GM21619 (cell line): ENCODE measurements at regions not wholly inside any gene's neighbourhood (a gene's known extent, or its start where the extent isn't known, plus 50 kb on each side); places are given as distances from the start of the nearest gene placed in this dataset.

Experiments
- ATAC-seq: cut with Tn5 transposase; IDR thresholded peaks from one replicate; pipeline ENCODE4 v1.9.1; 2021; ENCODE audit not compliant: unreplicated experiment

DNA sequence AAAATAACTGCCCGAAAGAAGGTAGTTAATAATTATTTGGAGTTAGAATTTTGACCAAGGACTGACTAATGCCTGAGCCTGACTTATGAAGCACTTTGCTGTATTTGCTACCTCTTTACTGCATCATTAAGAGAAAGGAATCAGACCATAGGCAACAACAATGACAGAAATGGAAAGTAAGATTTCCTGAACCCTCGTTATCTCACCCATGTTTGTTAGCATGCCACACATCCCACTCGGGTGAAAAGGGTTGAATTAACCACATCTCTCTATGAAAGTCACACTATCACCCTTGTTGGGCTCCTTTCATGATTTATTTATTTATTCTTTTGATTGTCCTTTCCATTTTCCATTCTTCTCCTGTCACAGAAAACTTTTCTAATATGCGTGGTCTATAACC is 59.6 kb downstream of the OLIG3 start:
- no peak for ATAC-seq

DNA sequence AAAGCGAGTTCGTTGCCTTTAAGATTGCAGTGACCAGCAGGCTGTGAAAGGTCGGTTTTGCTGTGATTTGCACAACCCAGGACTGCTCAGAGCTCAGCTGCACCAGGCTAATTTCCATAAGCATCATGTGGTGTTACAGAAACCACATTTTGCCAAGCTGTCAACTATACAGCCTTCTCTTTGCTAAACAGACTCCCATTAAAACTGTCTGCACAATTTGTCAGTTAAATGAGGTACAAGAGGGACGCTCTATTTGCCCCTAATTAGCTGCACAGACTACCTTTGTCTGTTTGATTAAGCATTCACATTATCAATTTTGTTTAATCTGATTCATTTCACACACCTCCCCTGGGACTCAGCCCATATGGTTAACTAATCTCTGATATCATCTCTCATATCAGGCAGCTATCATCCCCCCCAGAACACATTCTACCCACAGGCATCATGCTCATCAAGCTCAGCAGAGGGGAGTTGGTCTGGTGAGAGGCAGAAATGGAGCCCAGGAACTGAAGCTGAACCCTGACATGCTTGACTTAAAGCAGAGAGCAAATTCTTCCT is 62.1 kb downstream of the OLIG3 start:
- peak; percentile 59 for ATAC-seq

DNA sequence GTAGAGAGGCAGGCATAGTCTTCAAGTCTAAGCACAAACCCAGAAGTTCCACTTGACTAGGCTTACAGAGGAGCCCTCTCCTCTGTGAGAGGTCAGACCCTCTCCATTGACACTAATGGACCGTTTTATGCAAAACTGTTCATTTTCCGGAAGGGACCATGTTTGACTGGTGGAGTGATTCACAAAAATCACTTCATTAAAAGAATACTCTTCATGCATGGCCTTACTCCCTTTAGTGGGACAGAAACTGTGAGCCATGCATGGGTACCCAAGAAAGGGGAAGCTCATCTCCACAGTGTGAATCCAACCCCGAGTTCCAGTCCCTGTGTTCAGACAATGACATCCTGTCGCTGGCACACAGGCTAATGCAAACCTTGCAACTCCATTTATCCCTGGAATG is 63.2 kb downstream of the OLIG3 start:
- peak; percentile 64 for ATAC-seq

DNA sequence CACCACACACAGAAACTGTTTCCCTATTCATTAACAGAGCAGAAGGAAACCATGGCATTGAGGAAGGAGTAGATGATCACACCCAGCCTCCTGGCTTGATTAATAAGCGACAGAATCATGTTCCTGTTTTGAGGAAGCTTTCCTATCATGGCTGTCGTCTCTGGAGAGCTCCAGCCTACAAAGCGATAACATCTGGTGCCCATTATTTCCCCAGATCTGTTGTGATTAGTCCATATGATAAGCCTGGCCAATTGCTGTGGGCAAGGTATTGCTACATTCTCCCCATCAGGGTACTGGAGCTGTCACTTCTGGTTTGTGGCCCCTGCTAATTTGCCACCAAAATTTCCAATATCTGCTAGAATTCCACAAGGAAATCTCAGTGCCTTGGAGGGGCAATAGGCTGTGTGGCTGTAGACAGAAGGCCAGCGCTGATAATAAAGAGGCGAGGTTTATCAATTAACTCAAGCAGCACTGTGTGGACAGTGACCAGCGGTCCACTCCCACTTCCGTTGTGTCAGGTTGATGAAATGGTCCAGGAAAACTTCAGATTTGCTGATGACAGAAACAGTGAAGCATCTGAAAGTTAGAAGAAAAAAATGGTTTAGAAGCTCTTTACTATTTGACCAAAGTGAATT is 66.4 kb downstream of the OLIG3 start:
- ATAC-seq: no peak

DNA sequence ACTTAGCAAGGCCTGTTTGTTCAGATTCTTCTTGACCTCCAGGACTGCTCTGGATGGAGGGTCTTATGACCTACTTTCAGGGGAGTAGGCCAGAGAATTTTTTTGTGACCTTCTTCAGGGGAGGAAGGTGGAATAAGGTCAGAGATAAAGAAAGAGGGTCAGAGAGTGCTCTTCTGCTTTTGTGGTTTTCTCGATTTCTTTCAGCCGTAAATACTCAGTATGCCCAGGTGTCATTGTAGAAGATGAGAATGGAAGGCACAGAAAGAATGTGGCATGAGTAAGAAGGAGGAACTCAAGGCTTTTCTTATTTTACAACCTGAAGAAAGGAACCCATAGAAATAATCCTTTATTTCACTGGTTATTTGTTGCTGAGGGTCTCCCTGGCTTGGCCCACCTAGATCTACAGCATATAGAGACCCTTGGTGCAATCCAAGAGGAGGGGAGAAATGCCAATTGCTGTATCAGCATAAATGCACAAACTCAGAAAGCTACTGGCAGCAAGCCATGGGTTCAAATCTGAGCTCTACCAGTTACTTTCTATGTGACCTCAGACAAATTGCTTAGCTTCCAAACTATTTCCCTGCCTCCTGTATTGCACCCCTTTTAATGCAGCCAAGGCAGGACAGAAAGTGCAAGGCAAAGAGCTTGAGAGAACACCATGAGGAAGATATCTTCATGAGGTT is 68.0 kb downstream of the OLIG3 start:
- ATAC-seq: no peak

DNA sequence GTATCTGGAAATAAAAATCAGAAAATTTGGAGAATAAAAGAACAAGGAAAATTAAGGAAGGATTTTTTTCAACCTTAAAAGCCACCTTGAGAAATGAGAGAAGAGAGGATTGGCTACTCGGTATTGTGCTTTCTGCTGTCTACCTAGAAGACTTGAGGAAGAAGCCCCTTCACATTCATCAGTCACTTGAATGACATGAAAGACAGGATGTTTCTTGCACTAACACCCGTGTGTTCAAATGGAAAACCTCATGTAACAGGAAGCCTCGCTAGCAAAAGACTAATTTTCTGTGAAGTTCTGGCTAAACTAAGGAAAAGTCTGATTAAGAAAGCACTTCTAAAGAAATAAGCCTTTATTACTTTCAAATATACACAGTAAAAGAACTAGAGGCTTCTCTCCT is 69.9 kb downstream of the OLIG3 start:
- ATAC-seq: no peak

DNA sequence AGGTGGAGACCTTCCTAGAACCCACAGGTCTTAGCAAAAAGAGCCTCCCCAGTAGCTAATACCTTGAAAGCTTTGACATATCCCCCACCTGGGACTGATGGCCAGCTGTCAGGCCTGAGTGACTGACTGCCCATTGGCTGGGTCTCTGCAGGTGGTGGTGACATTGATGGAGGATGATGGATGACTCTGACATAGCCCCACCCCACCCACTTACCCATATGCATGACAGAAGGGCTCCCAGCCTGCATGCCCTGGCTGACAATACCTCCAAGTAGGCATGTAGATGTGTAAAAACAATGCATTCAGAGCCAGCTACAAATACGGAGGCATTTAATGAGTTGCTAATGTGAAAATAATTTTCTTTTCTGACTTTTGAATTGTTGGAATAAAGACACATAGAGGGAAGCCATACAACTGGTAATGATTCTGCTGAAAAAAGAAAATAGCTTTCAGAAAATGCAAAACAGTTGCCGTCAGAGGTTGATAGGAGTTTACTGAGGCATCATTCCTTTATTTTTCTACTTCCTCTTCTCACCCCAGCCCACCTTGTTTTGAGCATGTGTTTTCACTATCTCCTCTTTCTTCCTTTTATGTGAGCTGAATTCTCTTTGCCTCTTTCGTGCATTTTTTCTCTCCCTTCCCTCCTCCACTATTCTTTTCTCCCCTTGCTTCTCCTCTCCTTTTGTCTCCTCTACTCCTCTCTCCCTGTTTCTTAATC is 70.6 kb downstream of the OLIG3 start:
- no peak for ATAC-seq

DNA sequence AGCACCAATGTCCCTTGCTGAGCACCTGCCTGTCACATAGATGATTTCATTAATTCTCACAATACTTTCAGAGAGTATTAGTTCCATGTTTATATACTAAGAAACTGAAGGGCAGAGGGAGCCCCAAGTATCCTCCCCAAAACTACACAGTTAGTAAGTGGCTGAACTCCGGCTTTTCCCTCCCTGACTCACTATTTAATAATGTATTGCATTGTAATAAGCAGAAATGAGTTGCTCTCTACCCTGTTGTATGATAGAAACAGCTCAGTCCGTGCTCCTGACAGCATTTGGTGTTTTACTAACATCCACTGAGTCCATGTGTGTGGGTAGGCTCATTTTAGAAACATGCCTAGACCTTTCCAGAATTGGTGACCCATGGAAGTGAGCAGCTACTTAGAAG is 76.8 kb downstream of the OLIG3 start:
- no peak for ATAC-seq

DNA sequence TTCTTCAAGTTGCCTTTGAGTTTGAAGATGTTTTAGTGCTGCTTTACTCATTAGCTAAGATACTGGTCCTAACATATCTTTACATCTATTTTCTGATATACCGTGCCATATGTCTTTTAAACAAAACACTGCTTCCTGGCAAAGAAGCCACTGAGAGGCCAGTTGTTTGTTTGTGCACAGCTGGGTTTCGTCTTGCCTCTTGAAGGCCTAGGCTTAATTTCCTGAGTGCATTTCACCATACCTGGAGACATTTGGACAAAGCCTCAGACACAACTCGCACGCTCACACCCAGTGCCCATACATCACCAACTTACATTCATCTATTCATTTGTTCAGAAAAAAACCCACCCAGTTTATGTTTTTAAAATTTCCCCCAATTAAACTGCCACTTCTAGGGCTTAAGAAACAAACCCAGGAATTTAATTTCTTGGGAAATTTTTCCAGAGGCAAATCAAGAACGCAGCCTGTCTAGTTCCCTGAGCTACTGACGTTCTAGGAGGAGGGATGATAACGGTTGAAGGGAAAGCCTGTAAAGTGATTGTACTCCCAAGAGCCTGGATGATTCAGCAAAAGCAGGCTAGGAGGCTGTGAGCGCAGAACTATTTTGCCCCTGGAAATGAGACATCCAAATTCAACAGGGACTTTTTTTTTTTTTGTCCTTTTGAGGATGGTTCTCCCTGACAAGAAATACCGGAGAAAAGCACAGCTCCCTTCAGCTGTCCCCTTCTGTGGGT is 77.7 kb downstream of the OLIG3 start:
- no peak for ATAC-seq

DNA sequence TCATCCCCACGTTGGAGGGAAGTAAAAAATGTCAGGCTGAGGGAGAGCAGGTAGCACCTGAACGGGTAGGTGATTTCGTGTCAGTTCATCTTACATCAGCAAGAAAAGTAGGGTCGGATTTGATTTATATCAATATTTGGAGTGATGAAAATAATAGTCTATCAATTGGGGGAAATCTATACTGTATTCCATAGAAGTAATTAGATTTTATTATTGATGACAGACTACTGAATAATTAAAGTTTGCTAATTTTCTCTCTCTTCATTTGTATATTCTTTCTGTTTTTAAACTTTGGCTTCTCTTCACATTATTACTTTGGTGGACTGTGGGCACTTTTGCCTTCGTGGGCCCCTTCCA is 78.4 kb downstream of the OLIG3 start:
- no peak for ATAC-seq

DNA sequence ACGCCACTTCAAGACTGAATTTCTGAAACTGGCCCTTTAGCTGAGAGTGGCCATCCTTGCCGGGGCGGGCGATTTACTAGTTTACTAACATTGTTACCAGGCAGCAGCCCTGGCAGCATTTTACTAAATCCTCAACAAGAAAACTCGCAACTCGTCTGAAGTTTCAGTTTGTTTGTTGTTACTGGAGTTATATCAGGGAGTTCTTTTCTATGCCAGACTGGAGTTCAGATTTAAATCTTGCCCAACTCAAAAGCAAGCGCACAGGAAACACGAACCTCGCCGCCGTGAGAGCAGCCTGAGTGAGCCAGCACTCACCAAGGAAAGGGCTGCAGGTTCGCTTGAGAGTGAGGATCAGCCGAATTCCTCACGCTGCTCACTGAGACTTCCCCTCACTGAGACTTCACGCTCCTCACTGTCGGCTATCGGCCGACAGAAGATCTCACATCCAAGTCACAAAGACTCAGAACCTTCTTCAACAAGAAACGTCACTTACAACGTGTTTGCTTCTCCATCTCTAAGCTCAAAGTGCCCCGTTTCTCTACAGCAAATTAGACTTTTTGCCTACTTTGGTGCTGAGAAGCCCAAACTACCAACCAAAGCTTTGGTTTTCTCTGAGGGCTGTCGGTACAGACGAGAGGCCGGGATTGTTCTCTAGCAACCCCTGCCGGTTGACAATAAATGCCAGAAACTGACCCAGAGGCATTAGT is 78.9 kb downstream of the OLIG3 start:
- ATAC-seq: peak; percentile 80

DNA sequence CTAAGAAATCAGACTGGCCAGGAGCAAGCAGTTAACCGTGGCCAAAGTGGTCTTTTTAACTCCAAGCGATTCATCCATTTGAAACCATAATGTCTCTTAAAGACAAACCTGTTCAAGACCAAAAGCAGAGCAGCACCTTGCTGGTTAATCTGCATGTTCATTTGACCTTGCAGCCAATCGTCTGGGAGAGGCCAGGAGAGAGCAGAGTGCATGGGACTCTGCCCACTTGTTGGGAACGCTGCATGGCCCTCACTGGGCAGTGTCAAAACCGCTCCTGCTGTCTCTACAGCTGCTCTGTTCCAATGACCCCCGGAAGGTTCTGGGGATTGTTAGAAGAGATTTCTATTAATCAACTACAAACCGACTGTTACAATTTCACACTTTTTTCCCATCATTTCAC is 79.6 kb downstream of the OLIG3 start:
- no peak for ATAC-seq

DNA sequence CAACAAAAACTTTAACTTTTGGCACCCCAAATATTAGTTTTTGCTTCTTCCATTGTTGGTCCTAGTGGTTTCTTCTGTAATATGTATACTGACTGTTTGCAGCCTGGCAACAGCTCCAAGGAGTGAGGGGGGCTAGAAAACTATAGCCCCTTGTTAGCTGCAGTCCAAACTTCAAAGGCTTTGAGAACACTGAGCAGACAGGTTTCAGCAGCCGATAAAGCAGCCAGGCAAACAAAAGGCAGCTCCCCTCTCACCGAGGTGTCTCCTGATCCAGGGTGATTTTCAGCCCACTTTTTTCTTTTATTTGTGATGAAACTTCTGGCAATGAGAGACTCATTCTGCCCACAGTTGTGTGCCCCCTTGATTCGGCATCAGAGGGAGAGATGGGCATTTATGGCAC is 80.7 kb downstream of the OLIG3 start:
- ATAC-seq: no peak

DNA sequence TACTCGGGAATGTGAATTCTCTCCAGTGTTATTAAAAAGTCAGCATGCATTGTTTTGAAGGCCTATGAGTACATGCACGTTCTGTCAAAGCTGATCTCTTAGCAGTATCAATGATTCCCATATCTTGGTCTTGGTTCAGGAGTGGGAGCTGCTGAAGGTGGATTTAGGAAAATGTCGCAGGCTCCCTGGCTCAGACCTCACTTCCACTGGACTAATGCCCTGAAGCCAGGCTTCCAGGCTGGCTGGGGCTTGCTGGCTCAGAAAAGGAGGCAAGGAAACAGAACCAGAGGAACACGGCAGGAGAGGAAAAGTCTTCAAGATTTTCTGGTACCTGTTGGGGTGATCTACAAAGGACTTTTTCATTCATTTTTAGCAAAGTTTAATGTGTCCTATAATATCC is 81.6 kb downstream of the OLIG3 start:
- no peak for ATAC-seq

DNA sequence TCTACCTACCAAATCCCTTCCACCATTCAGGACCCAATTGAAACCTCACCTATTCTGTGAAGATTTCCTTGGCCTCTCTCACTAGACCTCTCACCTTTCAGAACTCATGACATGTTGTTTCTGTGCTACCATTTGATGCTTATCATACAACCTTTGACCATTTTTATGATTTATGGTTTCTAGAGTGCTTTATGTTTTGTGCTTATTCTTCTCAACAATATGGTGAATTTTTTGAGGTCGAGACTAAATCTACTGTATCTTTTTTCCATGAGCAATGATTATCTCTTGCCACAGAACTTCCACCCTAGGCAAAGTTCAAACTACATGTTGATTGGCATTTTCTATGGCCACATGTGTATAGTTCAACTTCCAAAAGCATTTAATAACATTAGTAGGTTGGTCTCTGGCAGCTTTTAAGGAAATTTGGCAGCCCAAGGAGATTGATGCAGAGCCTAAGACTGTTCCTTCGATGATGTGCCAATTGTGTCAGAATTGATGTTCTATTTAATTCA is 84.9 kb downstream of the OLIG3 start:
- no peak for ATAC-seq

DNA sequence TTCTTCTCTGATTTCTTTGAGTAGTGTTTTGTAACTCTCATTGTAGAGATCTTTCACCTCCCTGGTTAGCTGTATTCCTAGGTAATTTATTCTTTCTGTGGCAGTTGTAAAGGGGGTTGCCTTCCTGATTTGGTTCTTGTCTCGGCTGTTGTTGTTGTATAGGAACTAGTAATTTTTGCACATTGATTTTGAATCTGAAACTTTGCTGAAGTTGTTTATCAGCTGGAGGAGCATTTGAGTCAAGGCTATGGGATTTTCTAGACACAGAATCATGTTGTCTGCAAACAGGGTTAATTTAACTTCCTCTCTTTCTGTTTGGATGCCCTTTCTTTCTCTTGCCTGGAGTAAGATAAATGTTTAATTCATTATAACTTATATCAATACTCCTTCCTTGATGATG is 86.4 kb downstream of the OLIG3 start:
- ATAC-seq: no peak

DNA sequence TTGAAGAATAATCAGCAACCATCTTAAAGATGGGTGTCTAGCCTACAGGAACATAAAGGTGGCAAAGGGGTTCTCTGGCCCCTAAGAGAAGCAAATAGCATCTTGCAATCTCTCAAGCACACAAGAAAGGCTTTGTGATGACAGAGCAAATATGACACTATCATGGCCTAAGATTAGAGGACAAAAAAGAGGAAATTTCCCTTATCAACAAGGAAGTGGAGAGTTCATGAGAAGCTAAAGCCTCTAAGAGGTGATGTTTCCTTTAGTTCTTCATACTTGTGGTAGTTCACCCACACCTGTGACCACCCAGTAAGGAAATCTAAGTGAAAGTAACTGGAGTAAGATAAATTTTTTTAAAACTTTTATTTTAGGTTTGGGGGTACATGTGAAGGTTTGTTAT is 88.4 kb downstream of the OLIG3 start:
- no peak for ATAC-seq

DNA sequence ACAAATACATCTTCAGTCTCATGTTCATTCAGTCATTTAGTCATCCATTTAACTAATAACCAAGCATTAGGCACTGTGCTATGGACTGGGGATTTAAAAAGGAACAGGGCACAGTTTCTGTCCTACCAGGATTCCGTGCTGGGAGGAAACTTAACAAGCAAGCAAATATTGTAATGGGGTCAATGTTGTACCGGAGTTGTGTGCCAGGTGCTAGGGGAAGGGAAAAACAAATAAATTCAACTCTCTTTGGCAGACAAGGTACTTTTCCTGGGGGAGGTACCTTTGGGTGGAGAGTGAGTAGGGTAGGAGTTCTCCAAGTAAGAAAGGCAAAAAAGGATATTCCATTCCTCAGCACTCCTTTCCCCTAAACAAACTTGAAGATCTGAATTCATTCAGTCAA is 90.3 kb downstream of the OLIG3 start:
- ATAC-seq: no peak

DNA sequence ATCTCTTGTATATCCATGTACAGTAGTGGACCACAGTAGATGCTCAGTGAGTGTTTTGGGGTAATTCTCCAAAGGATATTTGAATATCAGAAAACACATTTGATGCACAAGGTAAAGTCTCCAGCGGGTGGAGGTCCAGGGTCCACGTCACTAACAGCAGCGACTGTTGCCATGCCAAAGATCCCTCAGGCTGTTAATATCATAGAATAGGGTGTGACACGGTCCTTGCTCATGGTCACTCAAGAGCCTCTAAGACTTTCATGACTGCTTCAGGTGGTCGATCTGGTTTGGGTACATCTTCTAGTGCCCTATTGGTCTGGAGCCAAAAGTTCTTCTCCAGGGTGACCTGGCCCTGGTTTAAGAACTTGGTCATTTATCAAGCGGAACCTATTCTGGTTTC is 90.8 kb downstream of the OLIG3 start:
- ATAC-seq: no peak

DNA sequence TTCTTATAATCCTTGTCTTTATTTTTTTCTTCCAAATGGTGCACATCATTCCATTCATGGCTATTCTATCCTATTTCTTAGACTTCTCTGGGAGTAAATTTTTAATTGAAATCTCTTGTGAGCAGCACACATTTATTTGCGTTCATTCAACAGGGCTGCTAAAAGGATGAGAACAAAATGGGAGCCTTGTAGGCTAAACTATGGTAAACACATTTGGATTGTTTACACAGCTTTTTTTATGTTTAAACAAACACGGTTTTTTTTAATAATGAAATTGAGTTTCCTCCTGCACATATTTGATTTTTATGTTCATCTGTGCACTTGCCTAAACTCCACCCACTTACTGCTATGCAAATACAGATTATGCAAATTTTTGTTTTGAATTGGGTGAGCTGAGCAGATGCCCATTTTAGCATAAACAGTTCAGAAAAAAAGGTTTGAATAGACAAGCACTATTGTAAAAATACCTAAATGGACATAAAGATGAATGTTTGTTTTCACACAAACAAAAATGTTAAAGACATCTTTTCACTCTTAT is 92.0 kb downstream of the OLIG3 start:
- ATAC-seq: no peak
